ENCODE measurements at regions not wholly inside any gene's neighbourhood (a gene's known extent, or its start where the extent isn't known, plus 50 kb on each side); places are given as distances from the start of the nearest gene placed in this dataset.
"Not testable (repeated sequence)": the region's sequence is repeated elsewhere in the genome, so short reads cannot be mapped to it uniquely, and the experiment has no call there.

GRCh38 chr1:5731110-5731423 lies 261.2 kb downstream of the NPHP4 start:
- TF ChIP-seq CTCF (IDR thresholded peaks at IDR 0.05): no peak
- DNase-seq (ENCODE audit: low spot score) (no peak), ATAC-seq (ENCODE audit: low FRiP score) (no peak)

- DNase-seq (ENCODE audit: low spot score) (no peak), ATAC-seq (ENCODE audit: low FRiP score) (no peak)
- TF ChIP-seq CTCF (IDR thresholded peaks at IDR 0.05): no peak
These were observed 261.7 kb downstream of the NPHP4 start for GRCh38 chr1:5730272-5731109.

- no peak for ATAC-seq (ENCODE audit: low FRiP score)
- DNase-seq (ENCODE audit: low spot score): no peak
- TF ChIP-seq CTCF (IDR thresholded peaks at IDR 0.05): no peak
These were observed 262.5 kb downstream of the NPHP4 start for GRCh38 chr1:5729636-5730145.

- no peak for DNase-seq (ENCODE audit: low spot score)
- ATAC-seq (ENCODE audit: low FRiP score): no peak
- TF ChIP-seq CTCF (IDR thresholded peaks at IDR 0.05): no peak
These were observed 263.4 kb downstream of the NPHP4 start for GRCh38 chr1:5728663-5729355.

- DNase-seq (ENCODE audit: low spot score) (no peak), ATAC-seq (ENCODE audit: low FRiP score) (no peak)
- TF ChIP-seq CTCF (IDR thresholded peaks at IDR 0.05): no peak
These were observed 264.2 kb downstream of the NPHP4 start for GRCh38 chr1:5727871-5728643.

GRCh38 chr1:5727191-5727590 lies 265.0 kb downstream of the NPHP4 start:
- TF ChIP-seq CTCF (IDR thresholded peaks at IDR 0.05): no peak
- no peak for DNase-seq (ENCODE audit: low spot score)

GRCh38 chr1:5726586-5727184 lies 265.5 kb downstream of the NPHP4 start:
- not testable (repeated sequence) for DNase-seq (ENCODE audit: low spot score); ATAC-seq (ENCODE audit: low FRiP score)

More at GRCh38 chr1:5727191-5727590, 265.0 kb downstream of the NPHP4 start:
- no peak for ATAC-seq (ENCODE audit: low FRiP score)

Data from omental fat pad (tissue), 3 donors.